NOMO-1 treated with dmso at 0.1 percent for 144 hours (cell line): ENCODE measurements at regions not wholly inside any gene's neighbourhood (a gene's known extent, or its start where the extent isn't known, plus 50 kb on each side); places are given as distances from the start of the nearest gene placed in this dataset.
"Not testable (repeated sequence)": the region's sequence is repeated elsewhere in the genome, so short reads cannot be mapped to it uniquely, and the experiment has no call there.

Source experiments
- DNase-seq: peaks from one replicate; lab custom pipeline; 2025; ENCODE audit not compliant: unreplicated experiment; lab: John Stamatoyannopoulos, UW

DNA sequence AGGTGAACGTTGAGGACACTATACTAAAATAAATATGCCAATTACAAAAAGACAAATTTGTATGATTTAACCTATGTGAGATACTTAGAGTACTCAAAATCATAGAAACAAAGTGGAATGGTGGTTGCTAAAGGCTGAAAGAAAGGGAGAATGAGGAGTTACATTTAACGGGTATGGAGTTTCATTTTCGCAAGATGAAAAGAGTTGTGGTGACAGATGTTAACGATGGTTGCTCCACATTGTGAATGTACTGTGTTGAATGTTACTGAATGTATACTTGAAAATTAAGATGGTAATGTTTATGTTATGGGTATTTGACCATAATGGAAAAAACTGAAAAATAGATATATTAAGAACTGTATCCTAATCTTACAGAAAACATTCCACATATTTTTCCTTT lies 51.3 kb upstream of the MOCS2 start:
- DNase-seq = no peak

DNA sequence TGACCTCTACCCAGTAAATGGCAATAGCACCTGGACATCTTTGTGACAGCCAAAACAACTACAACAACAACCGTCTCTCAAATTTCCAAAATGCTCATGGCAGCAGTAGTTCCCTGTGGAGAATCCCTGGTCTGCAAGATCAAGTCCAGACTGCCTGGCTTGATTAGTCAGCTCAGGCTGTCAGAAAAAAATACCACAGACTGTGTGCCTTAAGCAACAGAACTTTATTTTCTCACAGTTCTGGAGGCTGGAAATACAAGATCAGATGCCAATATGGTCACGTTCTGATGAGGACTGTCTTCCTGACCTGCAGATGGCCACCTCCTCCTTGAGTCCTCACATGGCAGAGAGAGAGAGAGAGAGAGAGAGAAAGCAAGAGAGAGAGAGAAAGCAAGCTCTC lies 52.3 kb upstream of the MOCS2 start:
- no peak for DNase-seq

DNA sequence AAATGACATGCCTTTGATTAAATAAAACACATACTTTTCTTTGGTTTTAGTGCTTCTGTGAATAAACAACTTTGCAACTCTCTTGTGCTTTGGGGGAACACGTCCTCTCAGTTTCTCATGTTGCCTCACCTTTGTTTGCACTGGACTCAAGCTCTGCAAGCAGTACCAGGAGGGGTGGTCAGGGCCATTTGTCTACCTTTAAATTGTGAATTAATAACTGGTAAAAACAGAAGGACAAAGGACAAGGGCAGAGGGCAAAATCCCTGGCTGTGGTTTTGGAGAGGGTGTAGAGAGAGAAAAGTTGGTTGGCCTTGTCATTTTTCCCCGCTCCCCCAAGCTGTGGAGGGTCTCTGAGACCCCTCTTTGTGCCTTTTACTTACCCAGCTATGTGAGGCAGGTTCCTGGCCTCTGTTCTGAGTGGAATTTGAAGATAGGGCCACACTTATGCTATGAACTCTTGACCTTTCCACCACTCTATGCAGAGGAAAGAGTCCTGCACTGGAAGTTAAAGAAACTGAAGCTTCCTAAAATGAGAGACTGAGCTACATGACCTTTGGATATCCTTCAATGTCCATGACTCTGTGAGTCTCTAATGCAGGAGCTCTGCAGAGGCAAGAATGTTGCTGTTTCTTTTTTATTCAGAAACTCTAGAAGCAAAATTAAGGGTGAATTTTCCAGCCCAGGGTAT lies 55.1 kb upstream of the MOCS2 start:
- no peak for DNase-seq

DNA sequence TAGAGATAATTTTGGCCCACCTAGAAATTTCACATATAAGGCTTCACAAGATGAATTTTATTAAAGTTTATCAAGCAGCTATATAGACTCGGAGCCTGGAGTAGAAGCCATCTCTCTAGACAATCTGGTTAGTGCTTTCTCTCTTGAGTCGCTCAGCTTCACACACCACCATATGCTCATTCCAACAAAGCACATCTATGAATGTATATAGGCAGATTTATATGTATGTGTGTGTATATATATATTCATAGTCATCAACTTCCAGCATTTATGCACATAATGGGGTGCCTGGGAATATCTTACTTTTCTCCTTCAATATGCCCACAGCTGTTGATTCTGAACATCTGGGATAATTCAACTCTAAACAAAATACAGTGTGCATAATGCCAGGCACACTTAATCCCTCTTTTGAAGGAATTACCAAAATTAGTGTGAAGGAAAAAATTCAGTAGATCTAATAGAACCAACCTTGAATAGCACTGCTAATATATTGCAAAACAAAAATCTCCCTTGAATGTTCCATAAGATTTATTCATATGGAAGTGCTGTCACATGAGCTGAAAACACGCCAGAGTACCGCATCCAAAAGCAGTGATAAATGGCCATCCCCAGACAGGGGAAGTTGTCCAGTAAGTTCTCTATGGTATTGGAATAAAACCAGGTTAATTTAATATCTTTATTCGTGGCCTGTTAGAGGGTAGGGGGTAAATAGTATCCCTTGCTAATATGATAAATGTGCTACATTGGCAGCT lies 56.0 kb upstream of the MOCS2 start:
- DNase-seq = no peak

DNA sequence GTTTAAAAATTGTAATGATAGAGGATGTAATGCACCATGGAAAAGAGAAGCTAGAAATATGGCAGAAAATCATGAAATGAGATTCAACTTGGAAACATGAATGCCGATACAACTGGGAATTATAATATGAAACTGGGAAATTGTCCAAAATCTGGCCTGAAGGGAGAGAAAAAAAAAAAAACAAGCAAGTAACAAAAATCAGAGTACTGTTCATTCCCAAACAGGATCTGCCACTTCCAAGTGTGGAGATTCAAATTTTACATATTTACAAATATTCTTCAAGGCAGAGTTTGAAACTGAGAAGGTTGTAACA lies 56.6 kb upstream of the MOCS2 start:
- DNase-seq = no peak

DNA sequence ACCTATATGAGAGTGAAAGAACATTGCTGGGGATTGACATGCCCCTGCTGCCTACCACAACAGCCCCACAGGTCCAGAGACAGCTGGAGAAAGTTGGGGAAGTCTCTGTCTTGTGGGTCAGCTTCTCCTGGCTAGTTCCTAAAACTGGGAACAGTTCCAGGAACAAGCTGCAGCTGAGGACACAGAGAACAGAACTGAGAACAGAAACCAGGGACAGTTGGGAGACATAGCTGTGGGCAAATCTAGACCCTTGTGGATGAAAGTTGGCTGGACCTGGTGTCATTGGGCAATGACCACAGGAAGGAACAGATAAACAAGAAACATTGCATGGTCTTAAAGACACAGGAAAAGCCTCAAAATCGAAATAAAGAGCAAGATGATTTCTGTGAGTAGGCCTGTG lies 58.3 kb upstream of the MOCS2 start:
- no peak for DNase-seq

DNA sequence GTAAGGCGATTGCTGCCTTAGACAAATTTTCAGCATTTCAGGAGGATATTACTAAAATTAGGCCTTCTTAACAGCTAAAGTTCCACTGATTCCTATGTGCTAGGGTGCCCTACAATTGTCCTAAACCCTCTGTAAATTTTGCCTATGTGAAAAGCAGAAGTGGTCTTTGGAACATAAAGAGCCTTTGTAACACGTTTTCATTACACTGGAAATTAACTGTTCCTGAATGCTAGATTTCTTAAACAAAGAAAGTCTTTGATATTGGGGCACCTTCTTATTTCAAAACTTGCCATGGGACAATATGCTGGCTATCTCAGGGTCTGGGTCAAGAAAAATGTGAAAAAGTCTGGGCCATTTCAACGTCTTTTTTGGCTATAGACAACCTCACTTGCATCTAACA lies 60.4 kb upstream of the MOCS2 start:
- DNase-seq = no peak

DNA sequence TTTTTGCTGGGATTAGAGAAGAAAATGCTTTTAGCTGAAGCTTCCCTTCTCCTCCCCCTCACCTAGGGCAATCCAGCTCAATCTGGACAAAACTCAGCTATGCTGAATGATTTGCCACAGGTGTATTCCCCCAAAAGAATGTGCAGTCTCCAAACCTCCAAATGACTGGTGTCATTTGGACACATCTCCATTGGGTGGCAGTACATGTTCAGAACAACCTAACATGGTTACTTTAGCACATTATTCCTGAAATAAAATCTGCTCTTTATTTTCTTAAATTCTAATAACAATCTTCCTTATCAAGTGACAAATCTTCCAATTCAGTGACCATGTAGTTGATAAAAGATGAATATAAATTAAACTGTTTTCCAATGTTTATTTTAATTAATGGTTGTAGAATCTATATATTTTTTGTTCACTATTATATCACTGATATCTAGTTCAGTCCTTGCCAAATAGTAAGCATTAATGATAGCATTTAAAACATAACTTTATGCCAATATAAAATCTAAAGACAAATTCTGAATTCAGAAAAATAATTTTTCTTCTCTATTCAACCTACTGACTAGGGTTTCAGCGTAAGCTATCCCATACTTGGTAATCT lies 61.3 kb upstream of the MOCS2 start:
- DNase-seq = no peak

DNA sequence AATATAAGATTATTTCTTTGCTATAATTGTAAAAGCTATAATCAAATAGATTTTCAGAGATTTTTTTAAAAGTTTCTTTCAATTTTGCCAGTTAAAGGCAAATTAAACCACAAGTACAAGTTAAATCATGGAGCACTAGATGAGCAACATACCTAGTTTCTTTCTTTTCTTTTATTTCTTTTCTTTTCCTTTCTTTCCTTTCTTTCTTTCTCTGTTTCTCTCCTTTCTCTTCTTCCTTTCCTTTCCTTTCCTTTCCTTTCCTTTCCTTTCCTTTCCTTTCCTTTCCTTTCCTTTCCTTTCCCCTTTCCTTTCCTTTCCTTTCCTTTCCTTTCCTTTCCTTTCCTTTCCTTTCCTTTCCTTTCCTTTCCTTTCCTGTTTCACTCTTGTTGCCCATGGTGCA lies 62.5 kb upstream of the MOCS2 start:
- DNase-seq = not testable (repeated sequence)

DNA sequence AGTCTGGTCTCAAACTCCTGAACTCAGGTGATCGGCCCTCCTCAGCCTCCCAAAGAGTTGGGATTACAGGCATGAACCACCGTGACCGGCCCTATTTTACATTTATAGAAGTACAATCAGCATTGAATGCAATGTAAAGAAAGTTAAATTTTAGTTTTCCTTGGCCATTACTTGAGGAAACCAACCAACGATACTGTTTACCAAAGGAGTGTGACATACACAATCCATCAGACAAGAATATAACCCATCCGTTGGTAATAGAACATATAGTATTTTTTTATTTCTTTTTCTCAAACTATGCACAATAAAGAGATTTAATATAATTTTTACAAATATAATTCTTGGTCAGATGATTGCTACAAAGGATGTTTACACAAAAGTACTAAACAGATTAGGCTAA lies 63.1 kb upstream of the MOCS2 start:
- DNase-seq = no peak

DNA sequence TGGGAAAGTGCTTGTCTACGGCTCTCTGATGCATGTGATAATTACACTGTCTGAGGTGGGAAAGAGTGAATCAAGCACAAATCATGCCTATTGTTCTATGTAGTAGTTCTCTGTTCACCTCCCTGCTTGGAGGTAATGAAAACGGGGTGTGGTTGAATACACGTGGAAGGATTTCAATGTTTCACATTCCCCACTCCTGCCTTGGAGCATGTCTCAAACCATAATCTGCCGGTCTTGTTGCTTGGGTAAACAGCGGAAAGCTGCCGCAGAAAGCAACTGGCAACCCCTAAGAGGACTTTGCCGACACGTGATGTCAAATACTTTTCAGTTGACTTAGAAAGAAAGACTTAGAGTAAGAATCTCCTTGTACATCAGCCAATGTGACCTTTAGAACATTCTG lies 63.5 kb upstream of the MOCS2 start:
- no peak for DNase-seq

DNA sequence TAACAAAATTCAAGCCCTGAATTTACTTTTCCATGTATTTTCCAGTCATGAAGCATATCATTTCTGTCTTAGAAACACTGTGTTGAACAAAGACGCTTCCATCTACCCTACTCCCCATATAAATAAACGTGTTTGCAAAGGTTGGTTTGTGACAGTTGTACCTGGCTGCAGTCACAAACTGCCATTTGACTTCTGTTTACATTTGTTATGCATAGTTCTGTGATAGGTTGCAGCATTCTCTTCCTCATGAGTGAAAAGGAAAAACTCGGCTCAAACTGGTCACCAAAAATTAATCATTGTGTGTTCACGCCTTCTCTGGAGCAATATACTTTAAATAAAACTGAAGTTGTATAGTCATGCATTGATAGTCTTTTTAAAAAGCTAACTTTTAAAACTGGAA lies 69.3 kb upstream of the MOCS2 start:
- DNase-seq = no peak

DNA sequence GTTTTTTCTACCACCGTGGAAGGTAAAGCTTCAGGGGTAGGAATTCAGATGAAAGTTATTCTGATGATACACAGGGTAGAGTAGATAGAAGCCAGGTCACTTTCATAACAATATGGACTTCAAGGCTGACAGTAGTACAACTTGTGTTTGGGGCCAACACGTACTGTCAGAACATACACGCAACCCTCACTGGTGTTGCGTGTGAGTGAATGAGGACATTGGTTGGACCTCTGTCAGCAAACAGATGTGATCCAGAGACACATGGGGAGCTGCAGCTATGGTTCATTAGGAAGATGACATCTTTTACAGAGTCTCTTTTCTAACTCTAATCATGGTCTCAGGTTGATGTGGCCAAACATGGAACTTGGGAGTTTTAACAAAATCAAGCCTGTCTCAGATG lies 70.1 kb upstream of the MOCS2 start:
- no peak for DNase-seq

DNA sequence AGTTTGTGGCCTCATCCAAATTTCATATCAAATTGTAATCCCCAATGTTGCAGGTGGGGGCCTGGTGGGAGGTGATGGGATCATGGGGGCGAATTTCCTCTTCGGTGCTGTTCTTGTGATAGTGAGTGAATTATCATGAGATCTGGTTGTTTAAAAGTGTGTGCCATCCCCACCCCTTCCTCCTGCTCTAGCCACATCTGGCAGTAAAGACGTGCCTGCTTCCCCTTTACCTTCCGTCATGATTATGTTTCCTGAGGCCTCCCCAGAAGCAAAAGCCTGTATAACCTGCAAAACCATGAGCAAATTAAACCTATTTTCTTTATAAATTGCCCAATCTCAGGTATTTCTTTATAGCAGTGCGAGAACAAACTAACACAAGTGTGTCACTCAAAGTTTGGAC lies 71.0 kb upstream of the MOCS2 start:
- DNase-seq = no peak

DNA sequence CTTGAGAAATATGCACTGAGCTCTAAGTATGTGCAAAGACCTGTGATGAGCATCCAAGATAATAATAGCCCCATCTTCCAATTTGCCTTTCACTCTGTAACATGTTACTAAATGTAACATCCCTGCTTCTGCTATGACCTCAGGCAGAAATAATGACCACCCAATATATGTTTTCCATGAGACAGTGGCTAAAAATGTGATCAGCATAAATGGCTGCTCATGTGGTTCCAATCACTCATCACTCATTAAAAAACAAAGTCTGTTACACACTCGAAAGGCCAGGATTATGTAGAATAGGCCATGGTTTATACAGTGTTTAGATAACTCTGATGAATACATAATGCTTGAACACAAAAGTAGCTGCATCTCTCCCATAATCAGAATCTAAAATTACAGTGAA lies 71.4 kb upstream of the MOCS2 start:
- no peak for DNase-seq

DNA sequence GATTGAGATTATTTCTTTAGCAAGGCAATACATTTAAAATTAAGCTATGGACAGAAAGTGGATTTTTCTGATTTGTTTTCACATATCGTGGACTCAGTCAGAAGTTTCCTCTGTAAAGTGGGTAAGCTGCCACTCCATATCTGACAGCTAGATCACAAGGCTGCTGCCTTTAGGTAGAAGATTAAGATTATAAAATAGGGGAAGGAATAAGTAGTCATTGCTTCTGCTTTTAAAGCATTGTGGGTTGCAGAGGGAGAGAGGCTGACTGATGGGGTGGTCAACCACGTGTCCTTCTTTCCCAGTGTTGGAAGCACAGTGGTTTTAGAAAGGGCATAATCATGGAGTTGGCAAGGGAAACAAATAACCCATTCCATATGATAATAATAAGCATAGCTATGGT lies 74.3 kb upstream of the MOCS2 start:
- DNase-seq = no peak

DNA sequence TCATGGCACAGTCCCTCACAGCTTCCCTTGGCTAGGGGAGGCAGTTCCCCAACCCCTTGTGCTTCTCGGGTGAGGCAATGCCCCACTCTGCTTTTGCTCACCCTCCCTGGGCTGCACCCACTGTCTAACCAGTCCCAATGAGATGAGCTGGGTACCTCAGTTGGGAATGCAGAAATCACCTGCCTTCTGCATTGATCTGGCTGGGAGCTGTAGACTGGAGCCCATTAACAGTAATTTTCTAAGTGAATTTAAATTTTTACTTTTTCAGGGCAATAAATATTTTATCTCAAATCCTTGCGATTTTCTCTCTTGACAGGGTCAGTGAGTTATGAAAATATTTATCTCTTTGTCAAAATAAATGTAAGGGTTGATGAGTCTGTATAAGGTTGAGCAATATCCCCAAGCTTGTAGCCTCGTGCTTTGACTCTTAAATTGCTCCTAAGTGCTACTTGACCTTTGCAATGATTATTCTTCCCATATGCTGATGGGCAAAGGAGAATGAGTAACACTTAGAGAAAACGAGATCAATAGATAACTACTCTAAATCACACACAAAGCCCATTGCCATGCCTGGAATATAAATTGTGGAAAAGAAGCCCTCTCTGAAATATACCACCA lies 82.1 kb upstream of the MOCS2 start:
- no peak for DNase-seq

DNA sequence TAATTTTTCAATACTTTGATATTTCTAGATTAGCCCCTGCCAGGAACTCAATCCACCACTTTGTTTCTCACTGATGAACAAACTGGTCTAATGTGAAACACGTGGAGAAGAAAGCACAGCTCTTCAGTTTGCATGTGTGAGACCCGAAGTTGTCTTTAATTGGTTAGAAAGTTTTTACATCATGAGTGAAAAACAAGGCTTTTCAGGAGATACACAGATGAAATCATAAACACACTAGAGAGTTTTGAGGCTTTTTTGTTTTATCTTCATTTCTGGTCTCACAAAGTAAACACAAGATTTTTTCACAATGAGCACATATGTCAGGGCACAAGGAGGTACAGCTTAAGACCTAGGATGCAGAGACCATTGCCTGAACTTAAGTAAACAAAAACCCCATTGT lies 84.5 kb upstream of the MOCS2 start:
- no peak for DNase-seq

DNA sequence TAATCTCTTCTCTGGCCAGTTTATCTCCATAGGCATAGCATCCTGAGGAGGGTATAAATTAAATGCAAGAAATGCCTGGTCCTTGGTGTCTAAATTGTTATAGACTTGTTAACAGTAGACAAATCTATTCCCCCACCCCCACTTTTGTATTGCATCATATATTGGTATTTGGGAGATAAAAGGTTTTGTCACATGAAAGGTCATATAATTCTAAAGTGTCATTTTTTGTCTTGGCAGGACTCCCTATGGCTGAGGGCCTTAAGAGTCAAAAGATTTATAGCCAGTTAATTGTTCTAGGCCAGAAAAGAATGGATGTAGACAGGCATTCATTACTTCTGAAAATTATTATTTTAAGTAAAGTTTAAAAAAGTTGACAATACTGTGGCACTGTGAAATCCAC lies 90.3 kb upstream of the MOCS2 start:
- no peak for DNase-seq

DNA sequence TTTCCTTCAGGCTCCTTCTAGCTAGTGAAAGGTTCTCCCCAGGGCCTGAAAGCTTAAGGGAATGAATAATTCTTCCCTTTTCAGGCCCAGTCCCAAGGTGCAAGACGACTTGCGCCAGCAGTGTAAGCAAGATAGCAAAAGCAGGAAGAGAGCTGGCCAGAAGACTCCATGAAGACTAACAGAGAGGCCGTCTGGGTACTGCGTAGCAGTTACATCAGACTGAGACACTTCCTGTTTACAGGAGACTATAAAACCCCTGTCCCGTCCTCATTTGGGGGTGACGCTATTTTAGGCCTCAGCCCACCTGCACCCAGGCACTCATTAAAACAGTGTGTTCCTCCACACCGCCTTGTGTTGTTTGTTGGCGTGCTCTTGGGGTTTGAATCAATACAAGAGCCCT lies 90.7 kb upstream of the MOCS2 start:
- DNase-seq = no peak

DNA sequence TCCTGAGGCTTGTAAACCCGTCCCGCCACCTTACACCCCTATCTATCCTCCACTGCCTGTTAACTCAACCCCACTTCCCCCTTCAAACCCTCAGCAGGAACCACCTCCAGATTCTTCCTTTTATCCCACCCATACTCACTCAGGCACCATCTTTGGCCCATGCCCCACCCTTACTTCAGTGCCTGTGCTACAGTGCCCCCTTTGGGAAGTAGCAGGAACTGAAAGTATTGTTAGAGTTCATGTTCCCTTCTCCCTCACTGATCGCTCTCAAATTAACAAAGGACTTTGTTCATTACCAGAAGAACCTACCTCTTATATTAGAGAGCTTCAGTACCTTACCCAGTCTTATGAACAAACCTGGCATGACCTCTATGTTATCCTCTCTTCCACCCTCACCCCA lies 92.2 kb upstream of the MOCS2 start:
- no peak for DNase-seq

DNA sequence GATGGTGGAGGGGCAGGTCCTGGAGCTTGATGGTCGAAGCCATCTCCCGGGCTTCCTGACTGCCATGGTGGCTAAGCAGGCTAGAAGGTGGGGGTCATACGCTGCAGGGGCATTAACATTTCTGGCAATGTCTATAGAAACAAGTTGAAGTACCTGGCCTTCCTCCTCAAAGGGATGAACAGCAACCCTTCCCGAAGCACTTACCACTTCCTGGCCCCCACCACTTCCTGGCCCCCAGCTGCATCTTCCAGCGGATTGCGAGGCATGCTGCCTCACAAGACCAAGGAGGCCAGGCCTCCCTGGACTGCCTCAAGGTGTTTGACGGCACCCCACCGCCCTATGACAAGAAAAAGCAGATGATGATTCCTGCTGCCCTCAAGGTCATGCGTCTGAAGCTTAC lies 97.0 kb upstream of the MOCS2 start:
- no peak for DNase-seq
